GM21825 (cell line): ENCODE measurements at regions not wholly inside any gene's neighbourhood (a gene's known extent, or its start where the extent isn't known, plus 50 kb on each side); places are given as distances from the start of the nearest gene placed in this dataset.

ENCODE experiments used
- ATAC-seq: cut with Tn5 transposase; IDR thresholded peaks from one replicate; pipeline ENCODE4 v1.9.1; 2021; ENCODE audit warnings: mild to moderate bottlenecking, moderate library complexity; ENCODE audit not compliant: unreplicated experiment

- ATAC-seq: no peak
These were observed 239.4 kb upstream of the LRIG1 start for GRCh38 chr3:66740260-66740659.

- no peak for ATAC-seq
These were observed 243.7 kb upstream of the LRIG1 start for GRCh38 chr3:66744521-66744920.

GRCh38 chr3:66744986-66745385 lies 244.2 kb upstream of the LRIG1 start:
- ATAC-seq: no peak

- no peak for ATAC-seq
These were observed 246.4 kb upstream of the LRIG1 start for GRCh38 chr3:66747261-66747660.

GRCh38 chr3:66747696-66748095 lies 246.9 kb upstream of the LRIG1 start:
- ATAC-seq: no peak

GRCh38 chr3:66748175-66748876 lies 247.5 kb upstream of the LRIG1 start:
- ATAC-seq: no peak

- no peak for ATAC-seq
These were observed 246.3 kb upstream of the KBTBD8 start for GRCh38 chr3:66751842-66752241.

GRCh38 chr3:66753670-66754069 lies 244.4 kb upstream of the KBTBD8 start:
- ATAC-seq: no peak

GRCh38 chr3:66754613-66755012 lies 243.5 kb upstream of the KBTBD8 start:
- no peak for ATAC-seq

- ATAC-seq: no peak
These were observed 242.2 kb upstream of the KBTBD8 start for GRCh38 chr3:66755924-66756323.

GRCh38 chr3:66756468-66757036 lies 241.6 kb upstream of the KBTBD8 start:
- no peak for ATAC-seq

GRCh38 chr3:66761093-66761780 lies 236.9 kb upstream of the KBTBD8 start:
- no peak for ATAC-seq

GRCh38 chr3:66762916-66763693 lies 235.0 kb upstream of the KBTBD8 start:
- no peak for ATAC-seq

- ATAC-seq: no peak
These were observed 220.0 kb upstream of the KBTBD8 start for GRCh38 chr3:66778107-66778506.

GRCh38 chr3:66778777-66779176 lies 219.3 kb upstream of the KBTBD8 start:
- no peak for ATAC-seq

GRCh38 chr3:66785191-66785909 lies 212.8 kb upstream of the KBTBD8 start:
- no peak for ATAC-seq

- no peak for ATAC-seq
These were observed 208.4 kb upstream of the KBTBD8 start for GRCh38 chr3:66789580-66790237.

- no peak for ATAC-seq
These were observed 206.0 kb upstream of the KBTBD8 start for GRCh38 chr3:66792086-66792485.

GRCh38 chr3:66795365-66795764 lies 202.7 kb upstream of the KBTBD8 start:
- ATAC-seq: no peak

- ATAC-seq: no peak
These were observed 201.8 kb upstream of the KBTBD8 start for GRCh38 chr3:66796343-66796742.
